Gastrocnemius medialis (tissue), 4 donors: ENCODE measurements at regions not wholly inside any gene's neighbourhood (a gene's known extent, or its start where the extent isn't known, plus 50 kb on each side); places are given as distances from the start of the nearest gene placed in this dataset.

ENCODE experiments used
- ATAC-seq, 2 donors: fragments of 150-250 bp; one replicate each; pipeline ENCODE4 v1.9.1; 2016
- DNase-seq, 2 donors: peaks; one replicate each; pipeline ENCODE4 v3.0.0-alpha.2; 2019
- H3K27ac ChIP-seq, 4 donors: fragments of 200-600 bp; sonication (generic); 1 replicate in 1 of 4; 2 replicates in 3 of 4; pipeline ENCODE4 v1.5.1; 2016 to 2018; ENCODE audit warnings: mild to moderate bottlenecking in 2 of 4, moderate library complexity in 1 of 4
- H3K27me3 ChIP-seq, 3 donors: fragments of 200-600 bp; sonication (generic) in 2 of 3; 1 replicate in 1 of 3; 2 replicates in 2 of 3; pipeline versions ENCODE4 v1.5.1 to v1.6.0; 2016 to 2019; ENCODE audit warnings: mild to moderate bottlenecking in 1 of 3, moderate library complexity in 1 of 3
- H3K36me3 ChIP-seq, 2 donors: fragments of 200-600 bp; sonication (generic) in 1 of 2; one replicate each; pipeline ENCODE4 v1.5.1; 2017 to 2018
- H3K4me1 ChIP-seq, 2 donors: fragments of 200-600 bp; sonication (generic) in 1 of 2; one replicate each; pipeline ENCODE4 v1.5.1; 2016 to 2017; ENCODE audit warnings: mild to moderate bottlenecking in 2 of 2
- H3K4me3 ChIP-seq, 4 donors: fragments of 200-600 bp; sonication (generic) in 3 of 4; 1 replicate in 1 of 4; 2 replicates in 3 of 4; pipeline ENCODE4 v1.5.1; 2016 to 2019; ENCODE audit warnings: mild to moderate bottlenecking in 2 of 4
- H3K9me3 ChIP-seq, 3 donors: fragments of 200-600 bp; sonication (generic) in 2 of 3; 1 replicate in 1 of 3; 2 replicates in 2 of 3; pipeline ENCODE4 v1.5.1; 2016 to 2019
- CTCF ChIP-seq, 5 experiments: fragments of 450-650 bp in 3 of 5; fragments of 200-600 bp in 2 of 5; sonication (generic) in 2 of 5; IDR thresholded peaks in 4 of 5; conservative IDR thresholded peaks in 1 of 5; 1 replicate in 4 of 5; 2 replicates in 1 of 5; pipeline ENCODE4 v1.5.1; 2016 to 2019; ENCODE audit warnings: antibody characterized with exemption in 5 of 5, mild to moderate bottlenecking in 3 of 5, moderate library complexity in 3 of 5
- POLR2A ChIP-seq, 2 donors: fragments of 450-650 bp; IDR thresholded peaks; one replicate each; pipeline ENCODE4 v1.6.1; 2017; ENCODE audit warnings: antibody characterized with exemption in 2 of 2, mild to moderate bottlenecking in 2 of 2, moderate library complexity in 2 of 2
- in situ Hi-C, 4 donors: fragments of 200-750 bp; cut with MboI; loops; one replicate each; pipeline versions ENCODE4 v1.15.0 to v1.8.0; 2017; ENCODE audit warnings: low sequenced_read_pairs in 4 of 4
- intact Hi-C: fragments of 100-400 bp; cut with DNase I; formaldehyde crosslinking; loops from one replicate; pipeline ENCODE4 v1.15.1; 2023; ENCODE audit warnings: low total_unique reads

- intact Hi-C loops (no loop called here), in situ Hi-C loops (loop anchor here in 1 of 4 donors (25.0 kb wide), 1 partner anchor 378 kb away; no protein-coding TSS in a partner anchor)
- Histone ChIP-seq H3K36me3 (no peaks in the 10 kb centered on the region), H3K27ac (no peak overlapping the region), H3K27me3 (no peaks in the 10 kb centered on the region), H3K9me3 (no peaks in the 10 kb centered on the region), H3K4me1 (peaks cover 14 to 19% of the 10 kb centered on the region in 2 donors), H3K4me3 (no peak overlapping the region)
- TF ChIP-seq CTCF (IDR thresholded peaks at IDR 0.05 in 4 of 5, conservative IDR thresholded peaks at IDR 0.05 in 1 of 5) (no peak), POLR2A (IDR thresholded peaks at IDR 0.05) (no peak)
- DNase-seq (no peak), ATAC-seq (no peak)
Measured at GRCh38 chr3:152084441-152085158, 184.1 kb upstream of the MBNL1 start.

GRCh38 chr3:152087153-152087552 is 181.6 kb upstream of the MBNL1 start:
- Histone ChIP-seq H3K9me3 (no peaks in the 10 kb centered on the region), H3K4me1 (peaks cover 12 to 14% of the 10 kb centered on the region in 2 donors), H3K4me3 (no peak overlapping the region), H3K27ac (peak overlapping the region in 2 of 4 donors; percentile 0 to 4), H3K27me3 (no peaks in the 10 kb centered on the region), H3K36me3 (no peaks in the 10 kb centered on the region)
- no peak for DNase-seq
- in situ Hi-C loops (loop anchor here in 1 of 4 donors (25.0 kb wide), 1 partner anchor 375 kb away; no protein-coding TSS in a partner anchor), intact Hi-C loops (no loop called here)
- TF ChIP-seq CTCF (IDR thresholded peaks at IDR 0.05 in 4 of 5, conservative IDR thresholded peaks at IDR 0.05 in 1 of 5) (no peak), POLR2A (IDR thresholded peaks at IDR 0.05) (no peak)
- peak in 1 of 2 donors; percentile 27 for ATAC-seq

- no peak overlapping the region for H3K27ac ChIP-seq
- TF ChIP-seq CTCF (IDR thresholded peaks at IDR 0.05 in 4 of 5, conservative IDR thresholded peaks at IDR 0.05 in 1 of 5): no peak
- no peak for TF ChIP-seq POLR2A (IDR thresholded peaks at IDR 0.05)
- ATAC-seq (no peak), DNase-seq (no peak)
- H3K9me3 ChIP-seq: no peaks in the 10 kb centered on the region
- H3K27me3 ChIP-seq: no peaks in the 10 kb centered on the region
- intact Hi-C loops (no loop called here), in situ Hi-C loops (loop anchor here in 1 of 4 donors (25.0 kb wide), 1 partner anchor 373 kb away; no protein-coding TSS in a partner anchor)
- no peak overlapping the region for H3K4me3 ChIP-seq
- H3K4me1 ChIP-seq: peaks cover 12 to 14% of the 10 kb centered on the region in 2 donors
- no peaks in the 10 kb centered on the region for H3K36me3 ChIP-seq
Measured at GRCh38 chr3:152089528-152089927, 179.2 kb upstream of the MBNL1 start.

GRCh38 chr3:152091725-152092124 is 177.0 kb upstream of the MBNL1 start:
- intact Hi-C loops (no loop called here), in situ Hi-C loops (loop anchor here in 1 of 4 donors (25.0 kb wide), 1 partner anchor 371 kb away; no protein-coding TSS in a partner anchor)
- Histone ChIP-seq H3K4me1 (peaks cover 12 to 14% of the 10 kb centered on the region in 2 donors), H3K36me3 (no peaks in the 10 kb centered on the region), H3K4me3 (no peak overlapping the region), H3K27ac (no peak overlapping the region), H3K27me3 (no peaks in the 10 kb centered on the region), H3K9me3 (no peaks in the 10 kb centered on the region)
- ATAC-seq (no peak), DNase-seq (no peak)
- no peak for TF ChIP-seq POLR2A (IDR thresholded peaks at IDR 0.05)
- no peak for TF ChIP-seq CTCF (IDR thresholded peaks at IDR 0.05 in 4 of 5, conservative IDR thresholded peaks at IDR 0.05 in 1 of 5)
